Suppressor macrophage treated with lipopolysaccharide for 1 hour (primary cell): ENCODE measurements at regions not wholly inside any gene's neighbourhood (a gene's known extent, or its start where the extent isn't known, plus 50 kb on each side); places are given as distances from the start of the nearest gene placed in this dataset.
"Not testable (repeated sequence)": the region's sequence is repeated elsewhere in the genome, so short reads cannot be mapped to it uniquely, and the experiment has no call there.

ENCODE experiments used
- DNase-seq, 3 donors: peaks; one replicate each; pipeline ENCODE4 v3.0.0-alpha.2; 2020 to 2022

GRCh38 chr14:96688629-96689028 lies 108.6 kb upstream of the VRK1 start:
- no peak for DNase-seq

- DNase-seq: no peak
These were observed 106.3 kb upstream of the VRK1 start for GRCh38 chr14:96690713-96691383.

GRCh38 chr14:96693252-96693820 lies 103.8 kb upstream of the VRK1 start:
- DNase-seq: no peak

GRCh38 chr14:96693987-96694386 lies 103.2 kb upstream of the VRK1 start:
- DNase-seq: no peak

GRCh38 chr14:96698960-96699539 lies 98.1 kb upstream of the VRK1 start:
- peak; percentile 20 to 55 (median 53) for DNase-seq

- no peak for DNase-seq
These were observed 97.5 kb upstream of the VRK1 start for GRCh38 chr14:96699666-96700065.

- no peak for DNase-seq
These were observed 94.4 kb upstream of the VRK1 start for GRCh38 chr14:96702831-96703230.

GRCh38 chr14:96705422-96706092 lies 91.6 kb upstream of the VRK1 start:
- DNase-seq: peak; percentile 28 to 38 (median 29)

GRCh38 chr14:96706893-96707292 lies 90.3 kb upstream of the VRK1 start:
- no peak for DNase-seq

- DNase-seq: no peak
These were observed 87.0 kb upstream of the VRK1 start for GRCh38 chr14:96710060-96710666.

- DNase-seq: no peak
These were observed 85.5 kb upstream of the VRK1 start for GRCh38 chr14:96711559-96712267.

GRCh38 chr14:96713426-96713825 lies 83.8 kb upstream of the VRK1 start:
- DNase-seq: no peak

GRCh38 chr14:96714537-96714936 lies 82.6 kb upstream of the VRK1 start:
- not testable (repeated sequence) for DNase-seq

- no peak for DNase-seq
These were observed 80.1 kb upstream of the VRK1 start for GRCh38 chr14:96717116-96717515.

- DNase-seq: no peak
These were observed 78.8 kb upstream of the VRK1 start for GRCh38 chr14:96718407-96718806.

GRCh38 chr14:96720702-96721101 lies 76.5 kb upstream of the VRK1 start:
- DNase-seq: not testable (repeated sequence)

GRCh38 chr14:96722736-96723135 lies 74.4 kb upstream of the VRK1 start:
- DNase-seq: no peak

- no peak for DNase-seq
These were observed 73.2 kb upstream of the VRK1 start for GRCh38 chr14:96723946-96724345.

GRCh38 chr14:96725232-96725631 lies 72.0 kb upstream of the VRK1 start:
- DNase-seq: no peak

- DNase-seq: no peak
These were observed 70.1 kb upstream of the VRK1 start for GRCh38 chr14:96727073-96727472.

GRCh38 chr14:96727491-96727890 lies 69.7 kb upstream of the VRK1 start:
- no peak for DNase-seq

- no peak for DNase-seq
These were observed 69.0 kb upstream of the VRK1 start for GRCh38 chr14:96727980-96728717.
